Esophagus muscularis mucosa (tissue), 4 donors: ENCODE measurements at regions not wholly inside any gene's neighbourhood (a gene's known extent, or its start where the extent isn't known, plus 50 kb on each side); places are given as distances from the start of the nearest gene placed in this dataset.

ENCODE experiments used
- EP300 ChIP-seq: sonication (generic); formaldehyde crosslinking; IDR thresholded peaks from one replicate; pipeline ENCODE4 v1.6.1; 2017; ENCODE audit warnings: antibody characterized with exemption
- POLR2A ChIP-seq: fragments of 450-650 bp; IDR thresholded peaks from one replicate; pipeline ENCODE4 v1.6.1; 2017; ENCODE audit warnings: antibody characterized with exemption, moderate library complexity, mild to moderate bottlenecking, low read depth
- POLR2AphosphoS5 ChIP-seq, 2 donors: sonication (generic); formaldehyde crosslinking; IDR thresholded peaks; one replicate each; pipeline ENCODE4 v1.6.1; 2017; ENCODE audit warnings: antibody characterized with exemption in 2 of 2
- TF ChIP-seq, protein P1 (sequence below), 3 experiments: fragments of 200-600 bp in 2 of 3; fragments of 450-650 bp in 1 of 3; sonication (generic) in 2 of 3; IDR thresholded peaks; one replicate each; pipeline ENCODE4 v1.5.1; 2017 to 2019; ENCODE audit warnings: antibody characterized with exemption in 3 of 3, mild to moderate bottlenecking in 2 of 3, moderate library complexity in 1 of 3

DNA sequence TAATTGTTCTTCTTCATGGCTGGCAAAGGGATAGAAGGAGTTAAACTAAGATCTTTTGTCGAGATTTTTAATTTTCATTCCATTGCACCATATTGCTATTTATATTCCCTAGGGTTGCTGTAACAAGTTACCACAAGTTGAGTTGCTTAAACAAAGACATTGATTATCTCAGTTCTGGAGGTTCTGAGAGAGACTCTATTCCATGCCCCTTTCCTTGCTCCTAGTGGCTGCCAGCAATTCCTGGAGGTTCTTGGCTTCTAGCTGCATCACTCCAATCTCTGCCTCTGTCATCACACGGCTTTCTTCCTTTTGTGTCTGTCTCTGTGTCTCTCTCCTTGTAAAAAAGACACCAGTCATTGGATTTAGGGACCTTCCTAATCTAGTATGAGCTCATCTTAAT, 136.6 kb upstream of the DAB2 start:
- no peak for TF ChIP-seq POLR2AphosphoS5 (IDR thresholded peaks at IDR 0.05)
- TF ChIP-seq, protein P1, sequence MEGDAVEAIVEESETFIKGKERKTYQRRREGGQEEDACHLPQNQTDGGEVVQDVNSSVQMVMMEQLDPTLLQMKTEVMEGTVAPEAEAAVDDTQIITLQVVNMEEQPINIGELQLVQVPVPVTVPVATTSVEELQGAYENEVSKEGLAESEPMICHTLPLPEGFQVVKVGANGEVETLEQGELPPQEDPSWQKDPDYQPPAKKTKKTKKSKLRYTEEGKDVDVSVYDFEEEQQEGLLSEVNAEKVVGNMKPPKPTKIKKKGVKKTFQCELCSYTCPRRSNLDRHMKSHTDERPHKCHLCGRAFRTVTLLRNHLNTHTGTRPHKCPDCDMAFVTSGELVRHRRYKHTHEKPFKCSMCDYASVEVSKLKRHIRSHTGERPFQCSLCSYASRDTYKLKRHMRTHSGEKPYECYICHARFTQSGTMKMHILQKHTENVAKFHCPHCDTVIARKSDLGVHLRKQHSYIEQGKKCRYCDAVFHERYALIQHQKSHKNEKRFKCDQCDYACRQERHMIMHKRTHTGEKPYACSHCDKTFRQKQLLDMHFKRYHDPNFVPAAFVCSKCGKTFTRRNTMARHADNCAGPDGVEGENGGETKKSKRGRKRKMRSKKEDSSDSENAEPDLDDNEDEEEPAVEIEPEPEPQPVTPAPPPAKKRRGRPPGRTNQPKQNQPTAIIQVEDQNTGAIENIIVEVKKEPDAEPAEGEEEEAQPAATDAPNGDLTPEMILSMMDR (IDR thresholded peaks at IDR 0.05) = no peak
- no peak for TF ChIP-seq POLR2A
- TF ChIP-seq EP300 = no peak
